ENCODE measurements at regions not wholly inside any gene's neighbourhood (a gene's known extent, or its start where the extent isn't known, plus 50 kb on each side); places are given as distances from the start of the nearest gene placed in this dataset.
"Not testable (repeated sequence)": the region's sequence is repeated elsewhere in the genome, so short reads cannot be mapped to it uniquely, and the experiment has no call there.

GRCh38 chr19:30102239-30102638 is 160.2 kb downstream of the URI1 start:
- no peak for DNase-seq (ENCODE audit: low read depth)

GRCh38 chr19:30102666-30103065 is 160.6 kb downstream of the URI1 start:
- no peak for DNase-seq (ENCODE audit: low read depth)

GRCh38 chr19:30103981-30104380 is 161.9 kb downstream of the URI1 start:
- DNase-seq (ENCODE audit: low read depth): no peak

- DNase-seq (ENCODE audit: low read depth): no peak
These were observed 163.3 kb downstream of the URI1 start for GRCh38 chr19:30105316-30105715.

GRCh38 chr19:30105727-30106126 is 163.7 kb downstream of the URI1 start:
- no peak for DNase-seq (ENCODE audit: low read depth)

- no peak for DNase-seq (ENCODE audit: low read depth)
These were observed 164.5 kb downstream of the URI1 start for GRCh38 chr19:30106417-30107095.

GRCh38 chr19:30107251-30107650 is 165.2 kb downstream of the URI1 start:
- DNase-seq (ENCODE audit: low read depth): no peak

GRCh38 chr19:30109565-30109964 is 167.5 kb downstream of the URI1 start:
- DNase-seq (ENCODE audit: low read depth): no peak

GRCh38 chr19:30111021-30111855 is 169.2 kb downstream of the URI1 start:
- DNase-seq (ENCODE audit: low read depth): no peak

GRCh38 chr19:30112171-30112570 is 170.1 kb downstream of the URI1 start:
- DNase-seq (ENCODE audit: low read depth): no peak

- DNase-seq (ENCODE audit: low read depth): no peak
These were observed 170.6 kb downstream of the URI1 start for GRCh38 chr19:30112666-30113065.

- DNase-seq (ENCODE audit: low read depth): no peak
These were observed 171.1 kb downstream of the URI1 start for GRCh38 chr19:30113186-30113585.

- DNase-seq (ENCODE audit: low read depth): not testable (repeated sequence)
These were observed 172.1 kb downstream of the URI1 start for GRCh38 chr19:30114095-30114494.

GRCh38 chr19:30115947-30116346 is 173.9 kb downstream of the URI1 start:
- DNase-seq (ENCODE audit: low read depth): no peak

- DNase-seq (ENCODE audit: low read depth): no peak
These were observed 174.5 kb downstream of the URI1 start for GRCh38 chr19:30116530-30116929.

GRCh38 chr19:30116984-30117555 is 175.0 kb downstream of the URI1 start:
- DNase-seq (ENCODE audit: low read depth): no peak

- DNase-seq (ENCODE audit: low read depth): no peak
These were observed 175.7 kb downstream of the URI1 start for GRCh38 chr19:30117636-30118145.

GRCh38 chr19:30118221-30118620 is 176.2 kb downstream of the URI1 start:
- DNase-seq (ENCODE audit: low read depth): no peak

GRCh38 chr19:30118760-30119159 is 176.7 kb downstream of the URI1 start:
- DNase-seq (ENCODE audit: low read depth): no peak

GRCh38 chr19:30119180-30119908 is 177.3 kb downstream of the URI1 start:
- DNase-seq (ENCODE audit: low read depth): no peak

GRCh38 chr19:30120860-30121484 is 178.9 kb downstream of the URI1 start:
- DNase-seq (ENCODE audit: low read depth): no peak

Measured in myocyte (in vitro differentiated cells).